ENCODE measurements at regions not wholly inside any gene's neighbourhood (a gene's known extent, or its start where the extent isn't known, plus 50 kb on each side); places are given as distances from the start of the nearest gene placed in this dataset.
A peak's percentile ranks its signal among the peaks of the same experiment; 100 is the strongest.
"Not testable (repeated sequence)": the region's sequence is repeated elsewhere in the genome, so short reads cannot be mapped to it uniquely, and the experiment has no call there.

DNA sequence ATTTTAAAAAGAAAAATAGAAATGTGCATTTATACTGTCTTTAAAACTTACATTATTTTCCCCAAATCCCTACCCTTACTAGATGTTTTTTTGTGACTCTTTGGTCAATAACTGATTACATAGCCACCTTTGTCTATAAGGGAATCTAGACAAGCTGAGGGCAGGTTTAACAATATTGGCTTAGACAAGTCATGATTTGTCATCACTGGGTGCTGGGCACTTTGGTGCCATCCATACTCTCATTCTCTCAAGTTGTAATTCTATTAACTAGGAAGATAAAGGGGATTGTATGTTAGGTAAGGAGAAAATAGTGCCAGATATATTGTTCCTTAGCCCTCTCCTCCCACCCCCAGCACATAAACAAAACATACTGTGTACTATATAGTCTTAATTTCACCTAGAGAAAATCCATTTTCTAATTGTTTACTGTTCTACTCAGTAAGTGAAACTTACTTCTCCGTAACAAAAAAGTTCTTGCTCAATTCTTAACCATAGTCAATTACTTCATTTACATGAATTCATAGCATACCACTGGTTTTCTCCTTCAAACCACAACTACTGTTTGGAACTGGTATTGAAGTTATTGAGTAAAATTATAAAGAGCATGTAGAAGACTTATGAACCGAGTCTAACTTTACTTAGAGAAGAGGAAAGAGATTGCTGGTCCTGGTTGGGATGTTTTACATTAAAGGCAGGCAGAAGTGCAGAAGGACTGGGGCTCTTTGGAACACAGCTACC, 877.1 kb downstream of the PDCD6IP start:
- no peak for DNase-seq (ENCODE audit: low read depth, low spot score)
- Mint-ChIP-seq H3K4me3 (no peak overlapping the region), H3K27ac (ENCODE audit: unreplicated experiment) (no peak overlapping the region), H3K36me3 (ENCODE audit: low read depth) (peaks cover 5% of the 10 kb centered on the region), H3K9me3 (peaks cover 15% of the 10 kb centered on the region), H3K27me3 (ENCODE audit: low read depth) (no peaks in the 10 kb centered on the region), H3K4me1 (no peaks in the 10 kb centered on the region)
- TF ChIP-seq CTCF (conservative IDR thresholded peaks at IDR 0.05) = no peak

GRCh38 chr3:34676436-34676835, 878.0 kb downstream of the PDCD6IP start:
- no peaks in the 10 kb centered on the region for H3K4me1 Mint-ChIP-seq

DNA sequence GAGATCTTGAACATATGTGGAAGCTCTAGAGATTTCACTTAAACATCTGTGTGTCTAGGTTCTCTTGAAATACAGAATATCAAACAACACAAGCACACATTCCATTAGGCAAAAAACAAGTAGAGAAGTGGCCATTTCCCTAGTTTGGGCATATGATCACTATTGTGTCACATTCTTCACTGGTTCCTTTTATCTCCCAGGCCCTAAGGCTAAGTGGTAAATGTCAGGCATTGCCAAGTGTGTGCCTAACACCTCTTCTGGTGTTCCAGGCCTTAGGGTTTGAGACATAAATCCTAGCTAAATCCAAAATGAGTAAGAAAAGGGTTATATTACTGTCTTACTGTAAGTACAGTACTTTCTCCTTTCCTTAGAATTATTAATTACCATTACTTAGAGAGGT, 880.1 kb downstream of the PDCD6IP start:
- Mint-ChIP-seq H3K27me3 (ENCODE audit: low read depth) (no peaks in the 10 kb centered on the region), H3K36me3 (ENCODE audit: low read depth) (peaks cover 5% of the 10 kb centered on the region), H3K27ac (ENCODE audit: unreplicated experiment) (no peak overlapping the region), H3K4me3 (no peak overlapping the region), H3K4me1 (no peaks in the 10 kb centered on the region), H3K9me3 (peaks cover 14% of the 10 kb centered on the region)
- no peak for DNase-seq (ENCODE audit: low read depth, low spot score)
- no peak for TF ChIP-seq CTCF (conservative IDR thresholded peaks at IDR 0.05)

More at GRCh38 chr3:34676436-34676835, 878.0 kb downstream of the PDCD6IP start:
- DNase-seq (ENCODE audit: low read depth, low spot score) = no peak
- no peak for TF ChIP-seq CTCF (conservative IDR thresholded peaks at IDR 0.05)
- H3K9me3 Mint-ChIP-seq = peaks cover 16% of the 10 kb centered on the region
- H3K27ac Mint-ChIP-seq (ENCODE audit: unreplicated experiment) = no peak overlapping the region
- no peaks in the 10 kb centered on the region for H3K27me3 Mint-ChIP-seq (ENCODE audit: low read depth)
- peaks cover 5% of the 10 kb centered on the region for H3K36me3 Mint-ChIP-seq (ENCODE audit: low read depth)
- H3K4me3 Mint-ChIP-seq = no peak overlapping the region

DNA sequence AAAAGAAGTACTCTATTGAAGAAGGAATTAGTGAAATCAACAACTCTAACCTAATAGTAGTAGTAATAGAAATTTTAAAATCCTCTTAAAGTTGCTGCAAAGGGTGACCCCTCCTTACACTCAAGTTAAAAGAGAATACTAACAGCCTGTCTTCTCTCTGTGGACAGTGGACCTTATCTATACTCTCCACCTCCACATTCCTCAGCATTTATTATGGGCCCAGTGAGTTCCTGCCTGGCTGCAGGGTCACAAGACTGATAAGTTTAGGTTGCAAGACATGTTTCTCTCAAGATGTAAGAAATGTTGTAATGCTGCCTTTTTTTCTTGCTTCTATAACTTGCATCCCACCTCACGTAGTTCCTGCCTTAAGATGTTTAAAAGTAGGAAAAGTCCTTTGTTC, 880.6 kb downstream of the PDCD6IP start:
- not testable (repeated sequence) for H3K27me3 Mint-ChIP-seq (ENCODE audit: low read depth); H3K4me3 Mint-ChIP-seq; DNase-seq (ENCODE audit: low read depth, low spot score); H3K27ac Mint-ChIP-seq (ENCODE audit: unreplicated experiment); H3K36me3 Mint-ChIP-seq (ENCODE audit: low read depth); H3K4me1 Mint-ChIP-seq
- peaks cover 14% of the 10 kb centered on the region for H3K9me3 Mint-ChIP-seq

- DNase-seq (ENCODE audit: low read depth, low spot score) = peak; percentile 63
- H3K27ac Mint-ChIP-seq (ENCODE audit: unreplicated experiment) = no peak overlapping the region
- no peak overlapping the region for H3K4me3 Mint-ChIP-seq
- H3K27me3 Mint-ChIP-seq (ENCODE audit: low read depth) = no peaks in the 10 kb centered on the region
- peak; percentile 80 for TF ChIP-seq CTCF (conservative IDR thresholded peaks at IDR 0.05)
- H3K4me1 Mint-ChIP-seq = no peaks in the 10 kb centered on the region
- H3K36me3 Mint-ChIP-seq (ENCODE audit: low read depth) = peaks cover 5% of the 10 kb centered on the region
- H3K9me3 Mint-ChIP-seq = peaks cover 9% of the 10 kb centered on the region
These were observed 885.4 kb downstream of the PDCD6IP start for GRCh38 chr3:34683851-34684250.

DNA sequence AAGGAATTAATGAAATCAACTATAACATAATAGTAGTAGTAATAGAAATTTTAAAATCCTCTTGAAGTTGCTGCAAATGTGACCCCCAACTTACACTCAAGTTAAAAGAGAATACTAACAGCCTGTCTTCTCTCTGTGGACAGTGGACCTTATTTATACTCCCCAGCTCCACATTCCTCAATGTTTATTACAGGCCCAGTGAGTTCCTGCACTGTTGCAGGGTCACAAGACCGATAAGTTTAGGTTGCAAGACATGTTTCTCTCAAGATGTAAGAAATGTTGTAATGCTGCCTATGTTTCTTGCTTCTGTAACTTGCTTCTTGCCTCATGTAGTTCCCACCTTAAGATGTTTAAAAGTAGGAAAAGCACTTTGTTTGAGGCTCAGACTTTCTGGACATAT, 888.1 kb downstream of the PDCD6IP start:
- Mint-ChIP-seq H3K27ac (ENCODE audit: unreplicated experiment) (no peak overlapping the region), H3K36me3 (ENCODE audit: low read depth) (no peaks in the 10 kb centered on the region)

More for the DNA sequence above, 888.1 kb downstream of the PDCD6IP start:
- Mint-ChIP-seq H3K4me1 (no peaks in the 10 kb centered on the region), H3K27me3 (ENCODE audit: low read depth) (no peaks in the 10 kb centered on the region), H3K9me3 (peaks cover 1% of the 10 kb centered on the region), H3K4me3 (no peak overlapping the region)
- TF ChIP-seq CTCF (conservative IDR thresholded peaks at IDR 0.05) = no peak
- DNase-seq (ENCODE audit: low read depth, low spot score) = no peak
